PC-9 (cell line): ENCODE measurements at regions not wholly inside any gene's neighbourhood (a gene's known extent, or its start where the extent isn't known, plus 50 kb on each side); places are given as distances from the start of the nearest gene placed in this dataset.
"Not testable (repeated sequence)": the region's sequence is repeated elsewhere in the genome, so short reads cannot be mapped to it uniquely, and the experiment has no call there.

Experiments used
- BruUV-seq: library from RNA; stranded (reverse); fragments of 400-500 nt; replicated peaks from 2 replicates; lab custom pipeline; 2021; lab: Mats Ljungman, UMichigan
- CTCF ChIA-PET: fragments of 300-600 bp; sonication (Branson Sonifier 250); formaldehyde crosslinking; loops from one replicate; lab custom pipeline; 2022; ENCODE audit warnings: antibody characterized with exemption; lab: Charles Lee
- POLR2A ChIA-PET: fragments of 300-600 bp; sonication (Branson Sonifier 250); formaldehyde crosslinking; loops from one replicate; lab custom pipeline; 2022; ENCODE audit warnings: antibody characterized with exemption; ENCODE audit not compliant: unreplicated experiment; lab: Charles Lee
- DNase-seq, 2 experiments: peaks; one replicate each; pipeline versions ENCODE4 v3.0.0 to v3.0.0-alpha.2; 2015 to 2022; ENCODE audit warnings: mixed read lengths in 1 of 2
- H2AFZ ChIP-seq: fragments of 200-600 bp; sonication (generic); 2 replicates; pipeline ENCODE4 v1.8.1; 2017; ENCODE audit warnings: antibody characterized with exemption
- H3F3A ChIP-seq: fragments of 200-600 bp; sonication (generic); 2 replicates; pipeline ENCODE4 v1.8.1; 2017; ENCODE audit warnings: antibody characterized with exemption, mild to moderate bottlenecking, low read depth; ENCODE audit not compliant: insufficient read depth
- H3K27ac ChIP-seq: fragments of 200-600 bp; sonication (generic); 2 replicates; pipeline ENCODE4 v1.6.1; 2016; ENCODE audit warnings: mixed run types
- H3K27me3 ChIP-seq: fragments of 200-600 bp; sonication (generic); 2 replicates; pipeline ENCODE4 v1.6.1; 2016; ENCODE audit warnings: low read depth, mixed run types; ENCODE audit not compliant: insufficient read depth
- H3K36me3 ChIP-seq: fragments of 200-600 bp; sonication (generic); 2 replicates; pipeline ENCODE4 v1.6.1; 2016; ENCODE audit warnings: low read depth, mixed run types
- H3K4me1 ChIP-seq: fragments of 200-600 bp; sonication (generic); replicated peaks from 2 replicates; pipeline ENCODE4 v1.6.1; 2016; ENCODE audit warnings: mixed run types; ENCODE audit not compliant: insufficient read depth
- H3K4me2 ChIP-seq: fragments of 200-600 bp; sonication (generic); 2 replicates; pipeline ENCODE4 v1.6.1; 2017; ENCODE audit warnings: mixed run types
- H3K4me3 ChIP-seq: fragments of 200-600 bp; sonication (generic); 2 replicates; pipeline ENCODE4 v1.6.1; 2016; ENCODE audit warnings: mixed run types
- H3K79me2 ChIP-seq: fragments of 200-600 bp; sonication (generic); 2 replicates; pipeline ENCODE4 v1.6.1; 2017; ENCODE audit warnings: low read depth, mixed run types
- H3K9me2 ChIP-seq: fragments of 200-600 bp; sonication (generic); 2 replicates; pipeline ENCODE4 v1.8.1; 2017; ENCODE audit warnings: mild to moderate bottlenecking; ENCODE audit not compliant: insufficient read depth
- H3K9me3 ChIP-seq: fragments of 200-600 bp; sonication (generic); 2 replicates; pipeline ENCODE4 v1.8.1; 2016; ENCODE audit warnings: low read depth; ENCODE audit not compliant: insufficient read depth
- H4K20me1 ChIP-seq: fragments of 200-600 bp; sonication (generic); 2 replicates; pipeline ENCODE4 v1.8.1; 2017; ENCODE audit not compliant: insufficient read depth
- CTCF ChIP-seq: fragments of 200-600 bp; sonication (generic); conservative IDR thresholded peaks from 2 replicates; pipeline ENCODE4 v1.6.1; 2017; ENCODE audit warnings: mixed run types, antibody characterized with exemption, mild to moderate bottlenecking, moderate library complexity
- EZH2 ChIP-seq: fragments of 200-600 bp; sonication (generic); IDR thresholded peaks from 2 replicates; pipeline ENCODE4 v1.8.0; 2017; ENCODE audit warnings: antibody characterized with exemption, low read depth
- intact Hi-C: fragments of 100-400 bp; cut with micrococcal nuclease; formaldehyde crosslinking; loops from one replicate; pipeline ENCODE4 v1.10.0; 2022; ENCODE audit not compliant: unreplicated experiment

GRCh38 chr3:22862111-22862510 lies 341.0 kb upstream of the UBE2E2 start:
- intact Hi-C loops: no loop called here

GRCh38 chr3:22882834-22883233 lies 320.3 kb upstream of the UBE2E2 start:
- H3K9me3 ChIP-seq, H3F3A ChIP-seq, H3K27me3 ChIP-seq, H3K4me2 ChIP-seq, H3K4me3 ChIP-seq, H2AFZ ChIP-seq, POLR2A ChIA-PET, BruUV-seq, H3K27ac ChIP-seq, H3K36me3 ChIP-seq, H3K79me2 ChIP-seq, CTCF ChIA-PET, H4K20me1 ChIP-seq, H3K4me1 ChIP-seq, H3K9me2 ChIP-seq, intact Hi-C loops, DNase-seq: not testable (repeated sequence)

More at GRCh38 chr3:22862111-22862510, 341.0 kb upstream of the UBE2E2 start:
- Histone ChIP-seq H3K4me2 (no peak overlapping the region), H3F3A (no peaks in the 10 kb centered on the region), H3K9me2 (no peaks in the 10 kb centered on the region), H3K36me3 (no peaks in the 10 kb centered on the region), H3K4me1 (peaks cover 12% of the 10 kb centered on the region), H3K9me3 (no peaks in the 10 kb centered on the region), H3K79me2 (no peaks in the 10 kb centered on the region), H2AFZ (0 out of 2 replicates have a peak overlapping the region, but pooled peaks have one; percentile 6), H3K27ac (no peak overlapping the region), H3K4me3 (no peak overlapping the region), H4K20me1 (no peaks in the 10 kb centered on the region), H3K27me3 (no peaks in the 10 kb centered on the region)
- DNase-seq: no peak
- POLR2A ChIA-PET: no interaction called here
- TF ChIP-seq EZH2 (no peak), CTCF (no peak)
- CTCF ChIA-PET: no interaction called here
- BruUV-seq: no TSS peak

- H3K4me3 ChIP-seq: no peak overlapping the region
- no peaks in the 10 kb centered on the region for H3K36me3 ChIP-seq
- DNase-seq: no peak
- CTCF ChIA-PET: no interaction called here
- H3K4me2 ChIP-seq: no peak overlapping the region
- no peak overlapping the region for H2AFZ ChIP-seq
- BruUV-seq: no TSS peak
- no peaks in the 10 kb centered on the region for H3K79me2 ChIP-seq
- H3K4me1 ChIP-seq: no peaks in the 10 kb centered on the region
- H3K9me3 ChIP-seq: no peaks in the 10 kb centered on the region
- no peak overlapping the region for H3K27ac ChIP-seq
- H3K27me3 ChIP-seq: no peaks in the 10 kb centered on the region
- no peaks in the 10 kb centered on the region for H3K9me2 ChIP-seq
- POLR2A ChIA-PET: no interaction called here
- H4K20me1 ChIP-seq: no peaks in the 10 kb centered on the region
- intact Hi-C loops: loop anchor here (5.0 kb wide), 2 partner anchors 193 to 708 kb away; no protein-coding TSS in a partner anchor
- H3F3A ChIP-seq: no peaks in the 10 kb centered on the region
- TF ChIP-seq CTCF: no peak
- TF ChIP-seq EZH2: no peak
These were observed 318.1 kb upstream of the UBE2E2 start for GRCh38 chr3:22885039-22885438.
